ENCODE measurements at regions not wholly inside any gene's neighbourhood (a gene's known extent, or its start where the extent isn't known, plus 50 kb on each side); places are given as distances from the start of the nearest gene placed in this dataset.

- no peak for ATAC-seq (ENCODE audit: insufficient number of reproducible peaks, low FRiP score, low read depth)
- no peak for TF ChIP-seq CTCF (IDR thresholded peaks at IDR 0.05)
- H3K27me3 ChIP-seq (replicated peaks; ENCODE audit: insufficient read depth) = no peaks in the 10 kb centered on the region
- H3K4me1 ChIP-seq (ENCODE audit: control insufficient read depth in 1 of 2, low read depth in 2 of 2) = no peaks in the 10 kb centered on the region
- no peaks in the 10 kb centered on the region for H3K9me3 ChIP-seq
- no peak for DNase-seq (ENCODE audit: low spot score)
- H3K4me3 ChIP-seq = no peak overlapping the region
- no peak overlapping the region for H3K27ac ChIP-seq
- no peaks in the 10 kb centered on the region for H3K36me3 ChIP-seq
Measured at GRCh38 chr5:74259572-74259971, 381.0 kb downstream of the ENC1 start.

- DNase-seq (ENCODE audit: low spot score) (no peak), ATAC-seq (ENCODE audit: insufficient number of reproducible peaks, low FRiP score, low read depth) (no peak)
- TF ChIP-seq CTCF (IDR thresholded peaks at IDR 0.05) = no peak
- Histone ChIP-seq H3K4me3 (no peak overlapping the region), H3K4me1 (ENCODE audit: control insufficient read depth in 1 of 2, low read depth in 2 of 2) (no peaks in the 10 kb centered on the region), H3K9me3 (no peaks in the 10 kb centered on the region), H3K36me3 (no peaks in the 10 kb centered on the region), H3K27me3 (replicated peaks; ENCODE audit: insufficient read depth) (no peaks in the 10 kb centered on the region), H3K27ac (no peak overlapping the region)
Measured at GRCh38 chr5:74258314-74258665, 382.2 kb downstream of the ENC1 start.

GRCh38 chr5:74257645-74258313 is 382.7 kb downstream of the ENC1 start:
- DNase-seq (ENCODE audit: low spot score) (no peak), ATAC-seq (ENCODE audit: insufficient number of reproducible peaks, low FRiP score, low read depth) (no peak)
- Histone ChIP-seq H3K27me3 (replicated peaks; ENCODE audit: insufficient read depth) (no peaks in the 10 kb centered on the region), H3K27ac (no peak overlapping the region), H3K4me1 (ENCODE audit: control insufficient read depth in 1 of 2, low read depth in 2 of 2) (no peaks in the 10 kb centered on the region), H3K9me3 (no peaks in the 10 kb centered on the region), H3K36me3 (no peaks in the 10 kb centered on the region), H3K4me3 (no peak overlapping the region)
- no peak for TF ChIP-seq CTCF (IDR thresholded peaks at IDR 0.05)

GRCh38 chr5:74257060-74257527 is 383.4 kb downstream of the ENC1 start:
- DNase-seq (ENCODE audit: low spot score) = no peak
- ATAC-seq (ENCODE audit: insufficient number of reproducible peaks, low FRiP score, low read depth) = no peak
- Histone ChIP-seq H3K27me3 (replicated peaks; ENCODE audit: insufficient read depth) (no peaks in the 10 kb centered on the region), H3K36me3 (no peaks in the 10 kb centered on the region), H3K4me3 (no peak overlapping the region), H3K4me1 (ENCODE audit: control insufficient read depth in 1 of 2, low read depth in 2 of 2) (no peaks in the 10 kb centered on the region), H3K9me3 (no peaks in the 10 kb centered on the region), H3K27ac (no peak overlapping the region)
- no peak for TF ChIP-seq CTCF (IDR thresholded peaks at IDR 0.05)

- H3K27me3 ChIP-seq (replicated peaks; ENCODE audit: insufficient read depth) = no peaks in the 10 kb centered on the region
- H3K4me3 ChIP-seq = no peak overlapping the region
- ATAC-seq (ENCODE audit: insufficient number of reproducible peaks, low FRiP score, low read depth) (no peak), DNase-seq (ENCODE audit: low spot score) (no peak)
- H3K36me3 ChIP-seq = no peaks in the 10 kb centered on the region
- H3K27ac ChIP-seq = no peak overlapping the region
- H3K9me3 ChIP-seq = no peaks in the 10 kb centered on the region
- TF ChIP-seq CTCF (IDR thresholded peaks at IDR 0.05) = no peak
- no peaks in the 10 kb centered on the region for H3K4me1 ChIP-seq (ENCODE audit: control insufficient read depth in 1 of 2, low read depth in 2 of 2)
Measured at GRCh38 chr5:74255692-74256392, 384.7 kb downstream of the ENC1 start.

Data from thoracic aorta (tissue), 2 donors.